Activated CD8-positive, alpha-beta T cell treated with anti-CD3 and anti-CD28 coated beads, Interleukin-2, amount 10 ng/mL, durations not matched to agents 7 days and 5 days (primary cell): ENCODE measurements at regions not wholly inside any gene's neighbourhood (a gene's known extent, or its start where the extent isn't known, plus 50 kb on each side); places are given as distances from the start of the nearest gene placed in this dataset.

Source experiments
- ATAC-seq: fragments of 150-1000 bp; cut with Tn5 transposase; one replicate; pipeline ENCODE4 v1.10.0; 2021; ENCODE audit warnings: moderate library complexity
- CTCF ChIA-PET: fragments of 350-600 bp; sonication (Branson Sonifier 250); formaldehyde crosslinking; loops from one replicate; lab custom pipeline; 2021; ENCODE audit warnings: antibody characterized with exemption; lab: Charles Lee
- POLR2A ChIA-PET: fragments of 350-600 bp; sonication (Branson Sonifier 250); formaldehyde crosslinking; loops from one replicate; lab custom pipeline; 2021; ENCODE audit warnings: antibody characterized with exemption; lab: Charles Lee
- DNase-seq: peaks from one replicate; pipeline ENCODE4 v3.0.0-alpha.2; 2020
- H3K27ac Mint-ChIP-seq: one replicate; pipeline ENCODE4 v1.8.0; 2021; ENCODE audit warnings: mild to moderate bottlenecking, mixed read lengths
- H3K27me3 Mint-ChIP-seq: one replicate; pipeline ENCODE4 v1.8.0; 2021; ENCODE audit warnings: low read depth, mixed read lengths
- H3K36me3 Mint-ChIP-seq: one replicate; pipeline ENCODE4 v1.8.0; 2021; ENCODE audit warnings: low read depth, mixed read lengths
- H3K4me1 Mint-ChIP-seq: one replicate; pipeline ENCODE4 v1.8.0; 2021; ENCODE audit warnings: low read depth, mixed read lengths
- H3K4me3 Mint-ChIP-seq: one replicate; pipeline ENCODE4 v1.8.0; 2021; ENCODE audit warnings: mild to moderate bottlenecking, mixed read lengths
- H3K9me3 Mint-ChIP-seq: one replicate; pipeline ENCODE4 v1.8.0; 2022; ENCODE audit warnings: mixed read lengths; ENCODE audit not compliant: insufficient read depth

DNA sequence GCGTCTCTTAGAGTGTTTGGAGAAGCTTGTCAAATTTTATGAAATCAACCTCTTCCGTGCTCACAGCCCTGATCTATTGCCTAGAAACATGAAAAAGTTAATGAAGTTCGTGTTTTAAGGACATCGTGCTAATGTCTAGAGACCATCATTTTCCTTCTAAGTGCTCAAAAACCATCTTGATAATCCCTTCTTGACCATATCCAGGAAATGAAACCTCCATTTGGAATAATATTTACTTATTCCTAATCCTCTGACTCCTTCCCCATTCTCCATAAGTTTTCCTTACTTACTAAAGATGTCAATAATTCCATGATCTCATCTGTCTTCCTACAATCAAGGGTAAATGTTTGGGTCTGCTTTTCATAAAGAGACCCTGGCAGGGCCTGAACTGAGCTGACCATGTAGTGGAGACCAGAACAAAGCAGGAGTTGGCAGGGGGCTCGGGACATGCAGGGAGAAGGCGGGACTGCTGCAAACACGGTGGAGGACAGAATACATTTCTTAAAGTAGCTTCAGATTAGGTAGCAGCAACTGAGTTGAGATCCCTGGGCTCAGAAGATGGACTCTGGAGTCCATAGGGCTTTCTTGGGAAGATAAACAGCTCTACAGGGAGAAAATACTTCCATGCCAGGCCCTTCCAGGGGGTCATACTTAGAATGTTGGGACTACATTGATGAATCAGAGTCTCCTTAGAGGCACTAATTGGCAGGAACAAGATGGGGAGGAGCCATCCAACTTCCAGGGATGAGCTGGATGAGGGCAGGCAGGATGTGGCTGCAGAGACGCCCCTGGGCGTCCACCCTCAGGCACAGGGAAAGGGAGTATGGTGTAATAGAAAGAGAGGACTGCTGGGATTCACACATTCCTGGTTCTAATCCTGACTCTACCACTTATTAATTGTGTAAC is 100.7 kb downstream of the RIN2 start:
- ChIA-PET CTCF (no interaction called here), POLR2A (no interaction called here)
- Mint-ChIP-seq H3K27ac (no peak overlapping the region), H3K4me1 (no peaks in the 10 kb centered on the region), H3K36me3 (no peaks in the 10 kb centered on the region), H3K4me3 (no peak overlapping the region), H3K27me3 (no peaks in the 10 kb centered on the region), H3K9me3 (no peaks in the 10 kb centered on the region)
- ATAC-seq (no peak), DNase-seq (no peak)

DNA sequence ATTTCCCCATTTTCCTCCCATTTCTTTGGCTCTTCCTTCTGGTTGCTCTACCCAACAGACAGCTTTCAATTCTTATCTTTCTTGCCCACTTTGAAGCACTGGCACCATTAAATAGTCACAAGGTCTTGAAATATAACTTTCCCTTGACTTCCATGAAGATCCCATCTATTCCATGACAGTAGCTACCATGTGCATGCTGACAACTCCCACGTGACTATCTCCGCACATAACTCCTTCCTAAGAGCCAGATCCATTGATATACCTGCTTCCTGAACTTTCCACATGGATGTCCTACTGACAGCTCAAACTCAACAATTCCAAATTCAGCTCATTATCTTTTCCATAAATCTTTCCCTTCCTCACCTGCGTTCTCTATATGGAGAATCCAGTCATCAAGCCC is 101.4 kb downstream of the RIN2 start:
- Mint-ChIP-seq H3K4me3 (no peak overlapping the region), H3K9me3 (no peaks in the 10 kb centered on the region), H3K27me3 (no peaks in the 10 kb centered on the region), H3K27ac (no peak overlapping the region), H3K4me1 (no peaks in the 10 kb centered on the region), H3K36me3 (no peaks in the 10 kb centered on the region)
- DNase-seq (no peak), ATAC-seq (no peak)
- ChIA-PET POLR2A (no interaction called here), CTCF (no interaction called here)

DNA sequence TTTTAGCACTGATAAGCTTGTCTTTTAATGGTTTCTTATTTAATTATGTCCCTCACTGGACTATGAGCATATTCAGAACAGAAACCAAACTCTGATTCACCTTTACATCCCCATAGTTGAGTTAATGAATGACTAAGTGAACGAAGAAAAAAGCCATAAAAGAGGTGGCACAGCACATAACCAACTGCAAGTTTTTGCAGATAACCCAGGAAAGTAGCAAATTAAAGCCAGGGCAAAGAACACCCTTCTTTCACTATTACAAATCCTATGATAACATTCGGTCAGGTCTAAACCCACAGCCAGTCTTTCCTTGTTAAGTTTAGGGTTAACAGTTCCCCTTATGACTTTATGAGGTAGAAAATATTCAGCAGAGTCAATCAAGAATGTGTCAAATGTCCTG is 102.7 kb downstream of the RIN2 start:
- H3K4me3 Mint-ChIP-seq = no peak overlapping the region
- ATAC-seq (no peak), DNase-seq (no peak)
- CTCF ChIA-PET = no interaction called here
- no peaks in the 10 kb centered on the region for H3K36me3 Mint-ChIP-seq
- H3K27ac Mint-ChIP-seq = no peak overlapping the region
- POLR2A ChIA-PET = interaction anchor here (0.6 kb wide), 1 partner anchor 63 kb away, joined by 3 read pairs; no protein-coding TSS in a partner anchor
- no peaks in the 10 kb centered on the region for H3K27me3 Mint-ChIP-seq
- no peaks in the 10 kb centered on the region for H3K9me3 Mint-ChIP-seq
- no peaks in the 10 kb centered on the region for H3K4me1 Mint-ChIP-seq

DNA sequence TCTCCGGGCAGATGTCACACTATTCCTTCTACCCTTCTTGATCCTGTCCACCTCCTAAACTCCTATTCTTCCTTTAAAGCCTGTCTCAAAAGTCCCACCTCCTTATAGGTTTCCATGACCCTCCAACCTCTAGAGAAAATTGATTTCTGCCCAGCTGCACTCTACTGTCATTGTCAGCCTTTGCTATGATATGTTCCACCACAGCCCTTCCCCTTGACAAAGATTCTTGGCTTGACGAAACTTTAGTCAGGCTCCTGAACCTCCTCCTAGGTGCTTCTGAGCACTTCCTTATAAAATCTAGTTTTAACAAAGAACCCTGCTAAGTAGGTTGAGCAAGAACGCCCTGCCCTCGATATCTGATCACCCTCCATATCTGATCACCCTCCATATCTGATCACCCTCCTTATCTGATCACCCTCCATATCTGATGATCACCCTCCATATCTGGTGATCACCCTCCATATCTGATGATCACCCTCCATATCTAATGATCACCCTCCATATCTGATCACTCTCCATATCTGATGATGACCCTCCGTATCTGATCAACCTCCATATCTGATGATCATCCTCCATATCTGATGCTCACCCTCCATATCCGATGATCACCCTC is 103.2 kb downstream of the RIN2 start:
- ATAC-seq (no peak), DNase-seq (no peak)
- Mint-ChIP-seq H3K36me3 (no peaks in the 10 kb centered on the region), H3K9me3 (no peaks in the 10 kb centered on the region), H3K27ac (no peak overlapping the region), H3K4me1 (no peaks in the 10 kb centered on the region), H3K27me3 (no peaks in the 10 kb centered on the region), H3K4me3 (no peak overlapping the region)
- ChIA-PET CTCF (no interaction called here), POLR2A (no interaction called here)

DNA sequence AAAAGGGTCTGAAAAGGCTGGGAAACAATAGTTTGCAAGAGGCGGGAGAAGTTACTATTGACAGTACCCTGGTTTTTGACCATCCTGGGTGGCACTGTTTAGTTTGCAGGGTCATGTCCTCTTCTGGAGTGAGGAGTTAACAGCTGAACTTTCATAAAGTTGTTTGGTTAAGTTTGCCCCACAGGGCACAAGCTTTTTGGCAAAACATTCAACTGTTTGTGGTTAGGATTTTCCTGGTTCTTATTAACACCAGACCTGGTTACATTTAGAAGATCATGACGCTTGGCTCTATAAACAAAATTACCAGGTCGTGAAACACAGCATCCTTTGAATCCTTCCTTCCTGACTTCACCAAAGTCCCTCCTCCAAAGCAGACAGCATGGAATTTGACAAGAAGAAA is 106.1 kb downstream of the RIN2 start:
- no peaks in the 10 kb centered on the region for H3K9me3 Mint-ChIP-seq
- ATAC-seq (no peak), DNase-seq (no peak)
- H3K36me3 Mint-ChIP-seq = no peaks in the 10 kb centered on the region
- H3K4me1 Mint-ChIP-seq = peaks cover 4% of the 10 kb centered on the region
- H3K27ac Mint-ChIP-seq = no peak overlapping the region
- no peak overlapping the region for H3K4me3 Mint-ChIP-seq
- ChIA-PET CTCF (no interaction called here), POLR2A (no interaction called here)
- H3K27me3 Mint-ChIP-seq = no peaks in the 10 kb centered on the region

GRCh38 chr20:19866070-19866469 is 108.0 kb downstream of the RIN2 start:
- Mint-ChIP-seq H3K9me3 (no peaks in the 10 kb centered on the region), H3K27ac (no peak overlapping the region), H3K4me1 (peaks cover 4% of the 10 kb centered on the region), H3K36me3 (no peaks in the 10 kb centered on the region), H3K27me3 (no peaks in the 10 kb centered on the region), H3K4me3 (no peak overlapping the region)
- CTCF ChIA-PET = no interaction called here
- no peak for ATAC-seq
- DNase-seq = no peak
- POLR2A ChIA-PET = no interaction called here

DNA sequence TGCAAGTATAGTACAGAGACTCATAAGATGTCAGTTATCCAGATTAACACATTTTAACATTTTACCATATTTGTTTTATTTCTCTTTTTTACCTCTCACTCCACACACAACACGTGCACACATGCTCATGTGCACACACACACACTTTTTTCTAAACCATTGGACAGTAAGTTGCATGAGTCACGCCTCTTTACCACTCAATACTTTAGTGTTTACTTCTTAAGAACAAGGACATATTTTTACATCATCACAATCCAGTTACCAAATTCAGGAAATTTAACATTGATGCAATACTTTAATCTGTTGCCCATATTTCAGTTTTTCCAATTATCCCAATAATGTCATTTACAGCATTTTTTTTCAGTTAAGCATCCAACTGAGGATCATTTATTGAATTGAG is 109.0 kb downstream of the RIN2 start:
- Mint-ChIP-seq H3K4me3 (no peak overlapping the region), H3K9me3 (no peaks in the 10 kb centered on the region), H3K36me3 (no peaks in the 10 kb centered on the region), H3K4me1 (peaks cover 4% of the 10 kb centered on the region), H3K27ac (no peak overlapping the region), H3K27me3 (no peaks in the 10 kb centered on the region)
- ChIA-PET CTCF (no interaction called here), POLR2A (no interaction called here)
- no peak for ATAC-seq
- DNase-seq = no peak

DNA sequence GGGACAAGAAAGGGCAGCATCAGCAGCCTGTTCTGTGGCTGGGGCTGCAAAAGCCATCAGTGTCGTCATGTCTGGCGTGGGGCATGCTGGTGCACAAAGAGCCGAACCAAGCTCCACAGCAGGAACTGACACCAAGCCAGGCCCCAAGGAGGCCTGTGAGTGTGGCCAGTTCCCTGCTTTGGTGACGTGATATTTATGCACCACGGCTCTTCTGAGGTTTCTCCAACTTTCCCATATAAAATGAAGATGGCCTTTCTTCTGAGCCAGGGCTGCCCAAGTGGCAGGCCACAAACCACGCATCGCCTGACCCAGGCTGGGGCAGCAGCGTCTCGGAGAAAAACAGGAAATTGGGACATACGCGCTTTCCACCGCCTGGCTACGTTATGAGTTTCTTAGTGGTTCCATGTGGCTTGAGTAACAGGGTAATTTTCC is 109.9 kb downstream of the RIN2 start:
- H3K27ac Mint-ChIP-seq = no peak overlapping the region
- no peak overlapping the region for H3K4me3 Mint-ChIP-seq
- no peaks in the 10 kb centered on the region for H3K27me3 Mint-ChIP-seq
- POLR2A ChIA-PET = no interaction called here
- H3K4me1 Mint-ChIP-seq = peaks cover 4% of the 10 kb centered on the region
- H3K36me3 Mint-ChIP-seq = no peaks in the 10 kb centered on the region
- no peak for DNase-seq
- ATAC-seq = no peak
- CTCF ChIA-PET = no interaction called here
- H3K9me3 Mint-ChIP-seq = no peaks in the 10 kb centered on the region

- DNase-seq (no peak), ATAC-seq (no peak)
- H3K36me3 Mint-ChIP-seq = no peaks in the 10 kb centered on the region
- H3K27me3 Mint-ChIP-seq = no peaks in the 10 kb centered on the region
- H3K4me3 Mint-ChIP-seq = no peak overlapping the region
- no peak overlapping the region for H3K27ac Mint-ChIP-seq
- POLR2A ChIA-PET = no interaction called here
- H3K4me1 Mint-ChIP-seq = peaks cover 4% of the 10 kb centered on the region
- H3K9me3 Mint-ChIP-seq = no peaks in the 10 kb centered on the region
- CTCF ChIA-PET = no interaction called here
These were observed 110.4 kb downstream of the RIN2 start for GRCh38 chr20:19868441-19868840.

- Mint-ChIP-seq H3K9me3 (no peaks in the 10 kb centered on the region), H3K4me1 (peaks cover 4% of the 10 kb centered on the region), H3K4me3 (no peak overlapping the region), H3K27me3 (peaks cover 2% of the 10 kb centered on the region), H3K36me3 (no peaks in the 10 kb centered on the region), H3K27ac (no peak overlapping the region)
- CTCF ChIA-PET = no interaction called here
- no peak for ATAC-seq
- POLR2A ChIA-PET = no interaction called here
- no peak for DNase-seq
These were observed 113.9 kb downstream of the RIN2 start for GRCh38 chr20:19872001-19872400.

DNA sequence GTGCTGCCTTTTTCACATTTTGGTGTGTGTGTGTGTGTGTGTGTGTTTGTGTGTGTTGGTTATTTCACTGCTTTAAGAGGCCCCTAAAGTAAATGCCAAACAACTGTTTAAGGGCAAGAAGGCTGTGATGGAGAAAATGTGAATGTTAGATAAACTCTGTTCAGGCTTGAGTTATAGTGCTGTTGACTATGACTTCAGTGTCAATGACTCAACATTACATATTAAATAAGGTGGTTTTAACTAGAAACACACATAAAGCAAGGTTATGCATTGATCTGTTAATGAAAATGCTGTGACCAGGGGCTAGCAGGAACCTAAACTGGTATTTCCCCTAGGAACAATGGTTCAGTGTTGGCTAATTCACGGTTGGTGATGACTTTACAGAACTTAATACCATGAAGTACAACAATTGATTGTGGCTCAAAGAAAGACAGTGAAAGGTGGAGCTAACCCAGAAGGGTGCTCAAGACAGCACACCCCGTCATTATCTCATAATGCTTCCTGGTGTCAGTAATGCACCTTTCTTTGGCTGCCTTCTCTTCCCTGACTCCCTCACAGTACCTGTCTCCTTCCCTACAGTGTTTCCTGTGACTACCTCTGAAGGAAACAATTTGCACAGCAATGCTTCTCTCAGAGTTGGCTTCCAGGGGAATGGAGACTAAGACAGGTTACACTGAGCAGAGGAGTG is 116.1 kb downstream of the RIN2 start:
- ATAC-seq (no peak), DNase-seq (no peak)
- Mint-ChIP-seq H3K9me3 (no peaks in the 10 kb centered on the region), H3K4me1 (no peaks in the 10 kb centered on the region), H3K4me3 (no peak overlapping the region), H3K27me3 (peaks cover 2% of the 10 kb centered on the region), H3K27ac (no peak overlapping the region), H3K36me3 (no peaks in the 10 kb centered on the region)
- CTCF ChIA-PET = no interaction called here
- POLR2A ChIA-PET = no interaction called here
